ENCODE measurements at regions not wholly inside any gene's neighbourhood (a gene's known extent, or its start where the extent isn't known, plus 50 kb on each side); places are given as distances from the start of the nearest gene placed in this dataset.

DNA sequence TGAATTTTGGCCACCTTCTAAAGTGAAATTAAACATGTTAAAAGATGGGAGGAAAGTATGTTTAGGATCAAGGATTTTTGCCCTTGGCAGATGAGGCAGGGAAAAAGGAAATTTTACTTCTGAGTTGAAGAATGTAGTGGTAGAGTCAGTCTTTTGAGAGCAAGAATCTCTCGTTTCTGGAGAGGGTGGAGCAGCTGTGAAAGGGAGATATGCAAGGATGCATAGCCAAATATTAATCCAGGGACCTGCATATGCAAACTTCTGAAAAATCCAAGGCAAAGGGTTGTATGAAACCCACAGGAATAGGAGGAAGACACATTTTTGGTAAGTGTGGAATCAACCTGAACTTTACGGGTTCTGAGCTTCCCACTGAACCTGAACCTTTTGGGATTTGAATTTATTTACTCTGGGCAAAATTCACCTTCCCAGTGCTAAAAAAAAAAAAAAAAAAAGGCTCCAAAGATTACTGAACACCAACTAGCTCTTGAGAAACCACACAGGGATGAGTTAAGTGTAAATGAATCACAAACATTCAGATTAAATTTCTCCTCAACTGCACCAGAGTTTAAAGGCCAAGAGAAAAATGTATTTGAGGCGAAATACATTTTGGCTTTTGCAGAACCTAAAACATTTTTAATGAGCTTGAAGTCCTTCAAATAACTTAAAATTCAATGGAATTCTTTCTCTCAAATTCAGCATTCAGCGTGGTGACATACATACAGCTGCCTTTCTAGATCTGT lies 187.1 kb upstream of the CDKN3 start:
- no peak for DNase-seq (ENCODE audit: low read depth)

DNA sequence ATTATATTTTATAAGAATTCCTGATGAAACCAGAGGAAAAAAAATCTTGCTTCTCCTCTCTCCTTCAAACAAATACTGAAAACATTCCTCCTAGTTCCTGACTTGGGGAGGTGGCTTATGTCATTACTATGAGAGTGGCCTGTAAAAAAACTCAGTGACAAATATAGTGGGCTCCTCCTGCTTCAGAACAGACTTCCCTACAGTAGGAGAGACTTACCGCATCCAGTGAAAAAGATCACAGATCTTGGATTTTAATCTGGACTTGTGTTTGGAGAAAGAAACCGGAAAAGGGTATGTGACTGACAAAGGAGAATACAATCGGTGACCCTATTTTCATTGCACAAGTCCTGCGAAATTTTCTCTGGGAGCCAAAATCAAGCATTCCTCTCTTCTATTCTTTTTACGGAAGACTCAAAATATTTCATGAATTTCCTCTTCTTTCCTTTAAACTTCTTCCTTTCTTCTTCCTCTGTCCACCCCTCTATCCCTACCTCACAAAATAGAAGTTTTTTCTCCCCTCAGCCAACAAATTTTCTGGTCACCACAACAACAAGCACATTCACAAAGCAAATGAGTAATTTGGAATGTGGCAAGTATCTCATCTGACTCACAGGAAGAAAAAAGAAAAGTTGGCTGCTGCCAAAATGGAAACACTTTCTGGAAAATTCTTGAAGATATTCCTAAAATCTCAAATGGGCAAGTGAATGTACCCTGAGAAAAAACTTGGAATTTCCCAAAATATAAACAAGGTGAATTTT lies 185.1 kb upstream of the CDKN3 start:
- no peak for DNase-seq (ENCODE audit: low read depth)

DNA sequence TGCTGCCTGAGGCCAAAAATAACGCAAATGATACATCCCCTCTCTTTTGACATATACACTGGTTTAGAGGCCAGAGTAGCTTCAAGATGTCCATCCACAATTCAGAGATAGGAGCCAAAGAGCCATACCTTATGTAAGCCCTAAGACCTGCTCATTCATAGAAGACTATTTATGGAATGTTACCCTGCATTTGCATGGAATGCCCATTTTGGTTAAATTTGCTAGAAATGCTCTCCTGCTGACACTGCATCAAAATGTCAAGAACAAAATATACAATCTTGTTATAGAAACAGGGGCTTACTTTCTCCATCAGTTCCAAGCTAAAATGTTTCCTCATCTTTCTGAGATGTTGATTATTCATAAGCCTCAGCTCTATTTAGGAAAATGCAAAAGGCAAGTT lies 183.3 kb upstream of the CDKN3 start:
- DNase-seq (ENCODE audit: low read depth): no peak

DNA sequence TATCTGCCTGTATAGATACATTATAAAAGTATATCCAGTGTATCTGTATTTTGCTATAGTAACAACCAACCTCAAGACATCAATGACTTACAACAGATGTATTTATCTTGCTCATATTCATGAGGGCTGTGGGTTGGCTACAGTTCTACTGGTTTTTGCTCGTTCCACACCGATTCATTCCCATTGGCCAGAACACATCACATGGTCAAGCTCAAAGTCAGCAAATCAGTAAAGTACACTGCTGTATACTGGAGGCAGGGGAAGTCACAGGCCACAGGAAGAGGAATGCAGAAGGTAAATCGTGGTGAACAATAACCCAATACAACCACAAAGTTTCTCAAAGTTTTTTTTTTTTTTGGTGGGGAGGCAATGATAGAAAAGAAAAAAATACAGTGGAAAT lies 180.0 kb upstream of the CDKN3 start:
- DNase-seq (ENCODE audit: low read depth): no peak

DNA sequence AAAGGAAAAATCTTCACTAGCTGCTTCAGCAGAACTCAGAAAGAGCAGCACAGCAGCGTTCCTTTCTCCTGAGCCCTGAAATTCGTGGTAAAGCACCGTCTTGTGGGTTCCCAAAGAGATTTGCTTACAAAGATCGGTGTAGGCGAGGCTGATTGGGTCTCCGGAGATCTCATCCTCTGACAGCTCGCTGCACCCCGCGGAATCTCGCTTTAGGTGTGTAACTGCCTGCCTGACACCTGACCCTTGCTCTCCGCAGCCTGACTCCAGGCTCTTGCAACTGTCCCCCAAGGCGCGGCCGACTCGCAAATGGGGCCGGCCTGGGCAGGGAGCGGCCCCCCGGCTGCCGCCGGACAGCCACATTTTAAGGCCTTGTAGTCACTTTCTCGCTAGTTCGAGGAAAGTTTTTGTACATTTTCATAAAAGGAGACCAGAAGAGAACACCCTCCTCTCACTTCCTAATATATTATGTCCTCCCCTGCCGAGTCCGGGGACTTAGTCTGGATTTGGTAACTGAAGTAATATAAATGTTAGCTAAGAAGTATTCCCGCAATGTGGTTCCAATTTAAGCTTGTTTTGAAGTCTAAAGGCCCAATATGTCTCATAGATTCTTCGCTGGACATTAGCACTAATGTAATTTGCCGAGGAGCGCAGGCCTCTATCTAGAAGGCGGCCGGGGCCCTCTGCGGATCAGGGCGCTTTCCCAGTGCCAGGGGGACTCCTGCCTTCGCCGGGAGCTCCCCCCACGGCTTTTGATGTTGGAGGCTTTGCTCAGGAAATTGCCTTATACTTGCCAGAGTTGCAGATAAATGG lies 177.3 kb upstream of the CDKN3 start:
- DNase-seq (ENCODE audit: low read depth): no peak

GRCh38 chr14:54220071-54220703 lies 176.6 kb upstream of the CDKN3 start:
- no peak for DNase-seq (ENCODE audit: low read depth)

DNA sequence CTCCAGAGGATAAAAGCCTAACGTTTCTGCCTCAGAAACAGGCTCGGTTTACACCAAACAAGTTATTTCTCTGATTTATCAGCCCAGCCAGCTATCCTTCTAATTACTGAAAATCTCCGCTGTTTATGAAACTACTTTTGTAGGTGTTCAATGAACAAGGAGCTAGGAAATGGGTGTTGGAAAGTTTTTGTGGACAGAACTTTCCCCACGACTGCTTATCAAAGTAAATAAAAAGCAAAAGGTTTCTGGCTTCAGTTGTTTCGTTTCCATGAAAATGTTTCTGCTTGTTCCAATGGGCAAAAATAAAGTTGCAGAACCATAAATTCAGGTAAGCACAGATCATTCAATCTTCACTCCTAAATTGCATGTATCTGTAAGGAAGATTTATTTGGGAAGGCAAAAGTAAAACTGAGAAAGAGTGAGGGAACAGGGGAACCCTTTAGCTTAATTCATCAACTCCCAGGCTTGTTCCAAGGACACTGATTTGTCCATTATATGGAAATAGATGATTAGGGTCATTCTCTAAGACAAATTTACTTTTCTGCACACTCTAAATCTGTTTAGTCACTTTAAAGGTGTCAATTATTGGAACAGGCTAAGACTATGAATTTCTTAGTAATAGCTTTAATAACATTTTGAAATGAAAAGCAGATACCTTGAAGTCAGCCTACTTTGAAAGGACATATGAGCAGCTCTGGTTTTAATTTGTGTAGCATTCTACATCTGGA lies 175.9 kb upstream of the CDKN3 start:
- no peak for DNase-seq (ENCODE audit: low read depth)

GRCh38 chr14:54221432-54221803 lies 175.4 kb upstream of the CDKN3 start:
- DNase-seq (ENCODE audit: low read depth): no peak

GRCh38 chr14:54221971-54222370 lies 174.8 kb upstream of the CDKN3 start:
- no peak for DNase-seq (ENCODE audit: low read depth)

GRCh38 chr14:54223831-54224402 lies 172.9 kb upstream of the CDKN3 start:
- DNase-seq (ENCODE audit: low read depth): no peak

GRCh38 chr14:54225457-54226060 lies 171.2 kb upstream of the CDKN3 start:
- no peak for DNase-seq (ENCODE audit: low read depth)

- no peak for DNase-seq (ENCODE audit: low read depth)
Measured at GRCh38 chr14:54226103-54226502, 170.7 kb upstream of the CDKN3 start.

DNA sequence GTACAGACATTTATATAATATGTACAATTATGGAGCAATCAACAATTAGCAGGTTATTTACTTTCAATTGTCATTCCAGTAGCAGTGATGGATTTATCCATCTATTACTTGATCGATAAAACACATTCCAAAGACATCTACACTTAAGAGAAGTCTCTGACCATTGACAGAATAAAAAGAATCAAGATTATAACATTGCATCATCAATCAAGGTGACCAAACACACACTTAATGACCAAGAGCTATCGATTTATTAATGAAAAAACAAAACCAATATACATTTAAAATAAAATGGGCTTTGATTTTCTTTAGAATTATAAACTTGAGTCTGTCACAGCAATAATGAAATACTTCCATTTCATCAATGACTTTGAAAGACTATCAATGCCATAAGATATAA lies 170.2 kb upstream of the CDKN3 start:
- DNase-seq (ENCODE audit: low read depth): no peak

DNA sequence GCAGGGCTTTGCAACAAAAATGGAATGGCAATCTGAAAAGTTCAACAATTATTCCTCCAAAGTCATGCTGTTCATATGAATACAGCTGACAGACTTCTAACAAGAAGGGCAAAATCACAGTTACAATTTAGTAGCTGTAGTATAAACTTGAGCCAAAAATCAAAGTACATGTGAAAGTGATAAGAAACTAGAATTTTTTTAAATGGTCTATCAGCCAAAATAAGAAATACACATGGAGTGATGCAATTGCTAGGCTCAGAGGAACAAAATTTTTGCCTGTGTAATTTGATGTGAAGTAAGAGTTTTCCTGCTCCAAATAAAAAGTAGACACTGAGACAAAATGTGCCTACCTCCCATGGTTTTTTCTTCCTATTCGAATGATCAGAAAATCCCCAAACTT lies 167.7 kb upstream of the CDKN3 start:
- DNase-seq (ENCODE audit: low read depth): no peak

- DNase-seq (ENCODE audit: low read depth): no peak
Measured at GRCh38 chr14:54230645-54231044, 166.2 kb upstream of the CDKN3 start.

GRCh38 chr14:54232735-54233134 lies 164.1 kb upstream of the CDKN3 start:
- no peak for DNase-seq (ENCODE audit: low read depth)

GRCh38 chr14:54241517-54241916 lies 155.3 kb upstream of the CDKN3 start:
- no peak for DNase-seq (ENCODE audit: low read depth)

- DNase-seq (ENCODE audit: low read depth): no peak
Measured at GRCh38 chr14:54251356-54251755, 145.5 kb upstream of the CDKN3 start.

DNA sequence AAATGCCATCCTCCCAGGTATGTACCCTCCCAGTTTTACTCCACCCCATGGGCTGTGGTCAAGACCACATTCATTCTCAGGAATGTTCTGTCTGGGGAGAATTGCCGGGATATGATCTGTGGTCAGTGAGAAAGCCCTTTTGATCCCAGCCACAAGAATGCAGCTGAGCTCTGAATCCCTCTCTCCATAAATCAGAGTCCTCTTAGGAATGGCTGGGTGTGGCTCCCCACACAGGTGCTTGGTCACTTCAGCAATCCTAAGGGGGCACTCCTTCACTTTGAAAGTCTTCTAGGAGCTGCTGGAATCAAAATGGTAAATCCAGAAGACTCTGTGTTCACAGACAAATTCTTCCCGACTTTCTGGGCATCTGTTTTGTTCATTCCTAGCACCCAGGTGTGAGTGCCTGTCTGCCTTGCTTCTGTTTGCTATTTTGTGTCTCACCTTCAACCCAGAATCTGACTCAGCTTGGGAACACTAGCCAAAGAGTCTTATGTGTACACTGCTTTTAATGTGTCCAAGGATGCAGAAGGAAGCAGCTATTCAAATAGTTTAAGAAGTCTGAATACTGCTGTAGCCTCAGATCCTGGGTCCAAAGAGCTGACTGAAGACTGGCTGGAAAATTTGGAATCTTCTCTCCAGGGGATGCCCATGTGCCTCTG lies 144.6 kb upstream of the CDKN3 start:
- DNase-seq (ENCODE audit: low read depth): no peak

- DNase-seq (ENCODE audit: low read depth): no peak
Measured at GRCh38 chr14:54253195-54253947, 143.4 kb upstream of the CDKN3 start.
